Heart left ventricle (tissue), 13 donors: ENCODE measurements at regions not wholly inside any gene's neighbourhood (a gene's known extent, or its start where the extent isn't known, plus 50 kb on each side); places are given as distances from the start of the nearest gene placed in this dataset.

Experiments
- POLR2A ChIP-seq, 2 donors: fragments of 450-650 bp; IDR thresholded peaks; one replicate each; pipeline ENCODE4 v1.6.1; 2017; ENCODE audit warnings: antibody characterized with exemption in 2 of 2, mild to moderate bottlenecking in 2 of 2, moderate library complexity in 2 of 2
- TF ChIP-seq, protein P1 (sequence below), 12 donors: fragments of 200-600 bp; sonication (generic) in 4 of 12; IDR thresholded peaks; one replicate each; pipeline versions ENCODE4 v1.5.0 to v1.8.0; 2018 to 2022; ENCODE audit warnings: antibody characterized with exemption in 12 of 12, mild to moderate bottlenecking in 5 of 12
- donor health status: ischemic (EF 13 %, LVEDD 7.1; RV severe dilation, severe dysfunction).
- donor health status: DM: no; HTN: yes; CAD: no.
- donor health status: DM: no; HTN: no; CAD: no.
- donor health status: ischemic (EF 25% LVEDD 6.9; RV normal size, moderate dysfunction).
- donor health status: ischemic (EF 25% LVEDD 5.7; RV mildly dilated, moderate dysfunction).
- donor health status: ischemic (EF 35%, LVEDD 5.7; RV mildly dilated, moderate dysfunction).
- donor health status: nonischemic (EF 11% LVEDD 7.7; RV severe dilation, severe dysfunction).
- donor health status: DM: yes; HTN: yes; CAD: no.
- donor health status: PGD.
- donor health status: ischemic (EF 29% LVEDD 5.4; RV normal size, mild dysfunction).
- donor health status: nonischemic (EF 23%, LVEDD 6.1; RV moderate dilation, normal function).

DNA sequence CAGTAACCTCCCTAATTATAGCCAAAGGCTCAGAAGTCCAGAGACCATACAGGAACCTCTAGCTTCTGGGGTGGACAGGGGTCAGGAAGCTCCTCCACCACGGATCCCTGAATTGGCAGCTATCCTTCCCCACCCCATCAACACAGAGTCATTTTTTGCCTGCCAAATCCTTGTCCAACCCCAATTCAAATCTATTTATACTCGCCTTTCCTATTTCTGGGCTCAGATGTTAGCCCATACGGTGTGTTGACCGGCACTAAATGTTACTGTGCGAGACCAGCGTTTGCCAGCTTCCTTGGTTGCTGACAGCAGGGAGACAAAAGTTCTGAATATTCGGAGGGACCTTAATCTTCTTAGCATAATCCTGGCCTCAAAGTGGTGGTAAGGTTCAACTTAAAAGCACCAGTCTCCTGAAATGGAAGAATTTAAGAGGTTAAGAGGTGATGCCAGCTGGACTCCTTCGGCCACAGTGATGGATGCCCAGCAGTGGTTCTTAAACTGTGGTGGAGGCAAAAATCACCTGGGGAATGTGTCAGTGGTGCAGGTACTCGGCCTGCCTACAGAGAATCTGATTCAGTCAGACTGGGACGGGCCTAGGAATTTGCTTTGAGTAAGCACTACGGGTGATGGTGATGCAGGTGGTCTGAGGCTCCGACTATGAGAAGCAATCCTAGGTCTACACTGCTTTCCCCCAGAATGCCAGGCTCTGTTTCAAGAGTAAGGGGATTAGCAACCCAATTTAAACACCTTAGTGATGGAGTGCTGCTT, 204.8 kb upstream of the MEF2C start:
- TF ChIP-seq, protein P1, sequence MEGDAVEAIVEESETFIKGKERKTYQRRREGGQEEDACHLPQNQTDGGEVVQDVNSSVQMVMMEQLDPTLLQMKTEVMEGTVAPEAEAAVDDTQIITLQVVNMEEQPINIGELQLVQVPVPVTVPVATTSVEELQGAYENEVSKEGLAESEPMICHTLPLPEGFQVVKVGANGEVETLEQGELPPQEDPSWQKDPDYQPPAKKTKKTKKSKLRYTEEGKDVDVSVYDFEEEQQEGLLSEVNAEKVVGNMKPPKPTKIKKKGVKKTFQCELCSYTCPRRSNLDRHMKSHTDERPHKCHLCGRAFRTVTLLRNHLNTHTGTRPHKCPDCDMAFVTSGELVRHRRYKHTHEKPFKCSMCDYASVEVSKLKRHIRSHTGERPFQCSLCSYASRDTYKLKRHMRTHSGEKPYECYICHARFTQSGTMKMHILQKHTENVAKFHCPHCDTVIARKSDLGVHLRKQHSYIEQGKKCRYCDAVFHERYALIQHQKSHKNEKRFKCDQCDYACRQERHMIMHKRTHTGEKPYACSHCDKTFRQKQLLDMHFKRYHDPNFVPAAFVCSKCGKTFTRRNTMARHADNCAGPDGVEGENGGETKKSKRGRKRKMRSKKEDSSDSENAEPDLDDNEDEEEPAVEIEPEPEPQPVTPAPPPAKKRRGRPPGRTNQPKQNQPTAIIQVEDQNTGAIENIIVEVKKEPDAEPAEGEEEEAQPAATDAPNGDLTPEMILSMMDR (IDR thresholded peaks at IDR 0.05), result no peak
- TF ChIP-seq POLR2A (IDR thresholded peaks at IDR 0.05), result no peak
